Non-pigmented ciliary epithelial cell (primary cell): ENCODE measurements at regions not wholly inside any gene's neighbourhood (a gene's known extent, or its start where the extent isn't known, plus 50 kb on each side); places are given as distances from the start of the nearest gene placed in this dataset.
"Not testable (repeated sequence)": the region's sequence is repeated elsewhere in the genome, so short reads cannot be mapped to it uniquely, and the experiment has no call there.

Experiments used
- DNase-seq: peaks from one replicate; pipeline ENCODE4 v3.0.0-alpha.2; 2010; ENCODE audit warnings: low read depth

DNA sequence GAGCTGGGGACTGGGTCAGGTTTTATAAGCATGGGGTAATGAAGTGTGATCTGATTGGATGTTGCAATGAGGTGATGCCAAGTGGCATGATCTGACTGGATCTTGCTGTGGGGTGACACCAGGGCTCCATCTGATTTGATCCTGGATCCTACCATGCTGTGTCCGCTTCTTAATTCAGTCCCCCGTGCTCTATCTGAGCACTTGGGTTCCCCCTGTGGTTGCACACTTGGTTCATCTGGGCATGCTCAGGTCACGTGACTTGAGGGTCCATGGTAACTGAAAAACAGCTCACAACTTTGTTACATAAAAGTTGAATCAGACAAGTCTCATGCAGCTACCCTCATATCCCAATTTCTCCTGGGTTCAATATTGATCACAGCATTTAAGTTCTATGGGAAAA lies 448.6 kb upstream of the NRP1 start:
- no peak for DNase-seq

DNA sequence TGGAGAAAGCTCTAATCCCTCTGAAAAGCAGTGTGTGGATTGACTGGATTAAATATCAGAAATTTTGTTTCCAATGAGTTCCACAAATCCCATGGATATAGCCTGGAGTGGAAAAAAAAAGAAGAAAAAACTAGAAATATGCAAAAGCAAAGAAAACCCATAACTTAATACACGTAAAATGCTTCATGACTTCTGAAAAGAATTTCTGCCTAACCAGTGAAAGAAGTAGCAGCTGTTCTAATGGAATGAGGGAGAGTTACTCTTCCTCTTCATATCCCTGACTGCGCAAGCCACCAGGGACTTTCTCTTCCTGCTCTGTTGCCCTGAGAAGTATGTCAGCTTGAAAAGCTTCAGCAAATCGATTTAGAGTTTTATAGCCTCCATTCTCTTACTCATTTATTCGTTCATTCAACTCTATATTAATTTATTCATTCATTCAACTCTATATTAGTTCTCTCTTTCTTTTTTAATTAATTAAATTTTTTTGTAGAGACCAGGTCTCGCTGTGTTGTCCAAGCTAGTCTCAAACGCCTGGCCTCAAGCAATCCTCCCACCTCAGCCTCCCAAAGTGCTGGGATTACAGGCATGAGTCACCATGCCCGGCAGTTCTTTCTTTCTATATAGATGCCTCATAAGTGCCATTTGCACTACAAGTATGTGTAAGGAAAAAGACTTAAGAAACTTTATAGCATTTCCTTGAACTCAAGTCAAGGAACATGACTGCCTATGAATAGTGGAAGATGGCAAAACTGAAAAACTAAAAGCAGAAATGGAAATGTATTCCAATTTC lies 447.3 kb upstream of the NRP1 start:
- no peak for DNase-seq

- DNase-seq: no peak
Observed at GRCh38 chr10:33780961-33781360, 446.5 kb upstream of the NRP1 start.

- no peak for DNase-seq
Observed at GRCh38 chr10:33777223-33777622, 442.8 kb upstream of the NRP1 start.

- no peak for DNase-seq
Observed at GRCh38 chr10:33776419-33777070, 442.1 kb upstream of the NRP1 start.

- no peak for DNase-seq
Observed at GRCh38 chr10:33774857-33775256, 440.4 kb upstream of the NRP1 start.

- DNase-seq: no peak
Observed at GRCh38 chr10:33773886-33774480, 439.5 kb upstream of the NRP1 start.

GRCh38 chr10:33773253-33773573 lies 438.7 kb upstream of the NRP1 start:
- no peak for DNase-seq

GRCh38 chr10:33772370-33773252 lies 438.1 kb upstream of the NRP1 start:
- no peak for DNase-seq

- DNase-seq: not testable (repeated sequence)
Observed at GRCh38 chr10:33771856-33772255, 437.4 kb upstream of the NRP1 start.

DNA sequence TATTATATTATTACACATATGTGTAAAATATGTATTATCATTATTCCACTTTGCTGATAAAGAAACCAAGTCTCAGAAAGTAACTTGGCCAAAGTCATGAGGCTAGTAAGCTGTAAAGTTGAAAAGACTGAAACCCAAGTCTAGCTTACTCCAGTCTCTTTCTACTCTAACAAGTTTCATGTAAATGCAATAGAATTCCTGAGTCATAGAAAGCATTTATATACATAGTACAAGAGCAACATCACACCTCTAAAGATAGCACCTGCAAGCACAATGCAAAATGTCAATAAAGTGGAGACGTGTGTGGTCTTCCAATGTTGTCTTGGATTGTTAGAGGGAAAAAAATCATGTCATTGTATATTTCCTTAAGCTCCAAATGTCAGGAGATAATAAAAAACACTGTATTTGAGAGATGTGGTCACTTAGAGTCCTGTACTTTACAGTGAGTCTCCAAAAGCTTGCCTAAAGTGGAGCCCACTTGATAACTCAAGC lies 430.3 kb upstream of the NRP1 start:
- no peak for DNase-seq

- no peak for DNase-seq
Observed at GRCh38 chr10:33760056-33760943, 425.8 kb upstream of the NRP1 start.

DNA sequence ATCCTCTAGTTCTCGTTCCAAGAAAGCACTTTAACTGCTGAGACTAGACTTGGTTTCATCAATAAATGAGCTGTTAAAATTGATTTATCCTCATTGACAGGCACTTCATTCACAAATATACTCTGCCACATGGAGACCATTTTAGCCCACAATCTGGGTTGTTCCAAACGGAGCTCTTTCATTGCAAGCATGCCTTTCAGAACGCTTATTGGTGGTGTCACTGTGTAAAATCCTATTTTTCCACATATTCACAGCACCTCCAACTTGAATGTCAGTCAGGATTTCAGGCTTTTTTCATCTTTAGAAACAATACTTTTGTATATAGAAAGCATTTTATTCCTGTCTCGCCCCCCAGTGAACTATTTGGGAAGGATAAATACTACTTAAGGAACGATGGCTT lies 424.7 kb upstream of the NRP1 start:
- DNase-seq: no peak

DNA sequence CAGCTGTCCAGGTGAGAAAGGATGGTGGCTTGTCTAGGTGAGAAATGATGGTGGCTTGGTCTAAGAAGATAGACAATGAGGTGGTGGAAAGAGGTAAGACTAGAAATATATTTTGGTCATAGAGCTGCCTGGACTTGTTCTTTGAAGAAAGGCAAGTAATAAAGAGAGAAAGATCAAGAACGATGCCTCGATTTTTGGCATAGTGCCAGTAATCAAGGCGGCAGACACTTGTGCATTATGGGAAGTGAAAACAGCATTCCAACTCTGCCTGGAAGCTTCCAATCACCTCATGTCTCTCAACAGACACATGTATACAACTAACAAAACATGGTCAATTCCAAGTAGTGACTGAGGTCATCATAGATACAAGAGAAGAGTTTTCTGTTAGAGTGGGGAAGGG lies 423.8 kb upstream of the NRP1 start:
- no peak for DNase-seq

GRCh38 chr10:33754052-33754451 lies 419.6 kb upstream of the NRP1 start:
- DNase-seq: no peak

DNA sequence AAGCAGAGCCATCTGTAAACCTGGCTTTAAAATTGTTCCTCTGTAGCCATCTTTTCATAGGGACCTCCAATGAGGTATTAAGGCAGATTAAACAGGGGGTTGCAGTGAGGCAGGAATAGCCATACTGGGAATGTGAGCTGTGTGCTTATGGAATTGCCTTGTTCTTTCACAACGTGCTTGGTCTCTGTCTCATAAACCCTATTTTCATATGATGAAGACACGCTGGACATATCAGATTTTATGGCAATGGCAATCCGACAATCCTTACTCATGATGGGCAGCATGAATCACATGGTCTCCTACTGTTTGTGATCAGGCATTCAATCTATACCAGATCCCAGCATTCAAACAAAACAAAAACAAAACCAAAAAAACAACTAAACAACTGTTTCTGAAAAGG lies 418.9 kb upstream of the NRP1 start:
- no peak for DNase-seq

DNA sequence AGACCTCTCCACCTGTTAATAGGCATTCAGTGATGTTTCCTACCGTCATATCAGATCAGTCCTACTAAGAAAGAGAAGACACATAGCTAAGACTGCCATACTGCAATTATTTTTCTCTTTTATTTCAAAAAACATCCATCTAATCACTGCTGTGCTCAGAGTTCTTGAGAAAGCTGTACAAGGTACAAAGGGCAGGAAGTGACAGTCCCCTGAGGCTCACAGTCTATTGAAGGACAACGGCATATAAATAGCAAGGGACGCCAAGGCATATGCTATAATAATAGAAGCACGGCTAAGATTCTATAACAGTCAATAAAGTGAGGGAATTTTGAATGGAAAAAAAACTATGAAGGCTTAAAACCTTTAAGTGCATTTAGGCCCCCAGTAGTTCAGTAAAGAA lies 415.3 kb upstream of the NRP1 start:
- DNase-seq: no peak

GRCh38 chr10:33749067-33749735 lies 414.7 kb upstream of the NRP1 start:
- no peak for DNase-seq

- peak; percentile 71 for DNase-seq
Observed at GRCh38 chr10:33746836-33747268, 412.4 kb upstream of the NRP1 start.

DNA sequence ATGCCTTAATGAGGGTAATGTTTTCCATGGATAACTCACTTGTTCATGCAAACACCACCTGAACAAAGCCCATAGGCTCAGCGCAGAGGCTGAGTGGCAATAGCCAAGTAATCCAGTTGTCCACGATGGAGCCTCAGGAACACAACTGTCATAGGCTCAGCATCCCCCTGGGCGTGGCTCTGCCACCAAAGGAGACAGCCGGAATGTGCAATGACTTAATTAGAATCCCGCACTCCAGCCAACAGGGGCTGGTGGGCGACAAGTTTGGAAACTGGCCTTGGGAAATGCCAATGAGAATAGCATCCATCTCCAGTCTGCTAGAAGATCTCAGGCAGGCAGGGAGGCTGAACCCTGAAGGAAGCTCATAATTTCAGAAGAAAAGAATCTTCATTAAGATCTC lies 411.7 kb upstream of the NRP1 start:
- no peak for DNase-seq

DNA sequence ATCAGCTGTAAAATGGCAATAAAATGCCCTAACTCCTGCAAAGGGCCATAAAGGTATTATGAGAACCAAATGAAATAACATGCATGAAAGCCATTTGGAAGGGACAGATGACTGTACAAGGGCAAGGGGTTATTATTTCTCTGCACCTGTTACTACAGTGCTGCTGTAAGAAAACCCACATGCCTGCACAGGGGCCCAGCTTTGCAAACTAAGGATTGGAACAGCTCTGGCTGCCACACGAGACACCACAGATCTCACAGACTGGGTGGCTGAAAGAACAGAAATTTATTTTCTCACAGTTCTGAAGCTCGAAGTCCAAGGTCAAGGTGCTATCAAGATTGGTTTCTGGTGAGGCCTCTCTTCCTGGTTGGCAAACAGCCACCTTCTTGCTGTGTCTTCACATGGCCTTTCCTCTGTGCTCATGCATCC lies 409.0 kb upstream of the NRP1 start:
- DNase-seq: no peak
